ENCODE measurements at regions not wholly inside any gene's neighbourhood (a gene's known extent, or its start where the extent isn't known, plus 50 kb on each side); places are given as distances from the start of the nearest gene placed in this dataset.

DNA sequence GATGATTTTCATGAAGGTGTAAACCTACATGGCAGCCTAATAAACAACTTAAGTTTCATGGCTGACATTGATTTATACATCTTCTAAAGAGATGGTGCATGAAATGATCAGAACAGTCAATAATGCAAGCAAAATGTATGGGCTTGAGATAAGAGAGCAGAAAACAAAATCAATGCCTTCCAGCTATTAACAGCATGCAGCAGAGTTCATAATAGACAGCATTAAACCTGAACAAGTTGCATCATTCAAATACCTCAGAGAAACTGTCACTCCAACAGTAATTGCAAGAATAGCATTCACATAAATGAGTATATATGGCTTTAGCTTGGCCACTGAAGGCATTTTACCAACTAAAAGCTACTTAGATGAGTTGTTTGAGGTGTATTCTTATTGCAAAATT, 319.6 kb upstream of the ARID1B start:
- no peak for DNase-seq
- Histone ChIP-seq H3K36me3 (no peaks in the 10 kb centered on the region), H3K27me3 (no peaks in the 10 kb centered on the region), H3K4me3 (no peak overlapping the region), H3K4me1 (ENCODE audit: insufficient read depth) (no peaks in the 10 kb centered on the region), H3K27ac (no peak overlapping the region), H3K9me3 (no peaks in the 10 kb centered on the region)
- intact Hi-C loops (cut with DNase I): no loop called here
- no peak for TF ChIP-seq POLR2A (IDR thresholded peaks at IDR 0.05)
- TF ChIP-seq EP300 (IDR thresholded peaks at IDR 0.05): no peak
- TF ChIP-seq, protein P1, sequence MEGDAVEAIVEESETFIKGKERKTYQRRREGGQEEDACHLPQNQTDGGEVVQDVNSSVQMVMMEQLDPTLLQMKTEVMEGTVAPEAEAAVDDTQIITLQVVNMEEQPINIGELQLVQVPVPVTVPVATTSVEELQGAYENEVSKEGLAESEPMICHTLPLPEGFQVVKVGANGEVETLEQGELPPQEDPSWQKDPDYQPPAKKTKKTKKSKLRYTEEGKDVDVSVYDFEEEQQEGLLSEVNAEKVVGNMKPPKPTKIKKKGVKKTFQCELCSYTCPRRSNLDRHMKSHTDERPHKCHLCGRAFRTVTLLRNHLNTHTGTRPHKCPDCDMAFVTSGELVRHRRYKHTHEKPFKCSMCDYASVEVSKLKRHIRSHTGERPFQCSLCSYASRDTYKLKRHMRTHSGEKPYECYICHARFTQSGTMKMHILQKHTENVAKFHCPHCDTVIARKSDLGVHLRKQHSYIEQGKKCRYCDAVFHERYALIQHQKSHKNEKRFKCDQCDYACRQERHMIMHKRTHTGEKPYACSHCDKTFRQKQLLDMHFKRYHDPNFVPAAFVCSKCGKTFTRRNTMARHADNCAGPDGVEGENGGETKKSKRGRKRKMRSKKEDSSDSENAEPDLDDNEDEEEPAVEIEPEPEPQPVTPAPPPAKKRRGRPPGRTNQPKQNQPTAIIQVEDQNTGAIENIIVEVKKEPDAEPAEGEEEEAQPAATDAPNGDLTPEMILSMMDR (IDR thresholded peaks at IDR 0.05): no peak

DNA sequence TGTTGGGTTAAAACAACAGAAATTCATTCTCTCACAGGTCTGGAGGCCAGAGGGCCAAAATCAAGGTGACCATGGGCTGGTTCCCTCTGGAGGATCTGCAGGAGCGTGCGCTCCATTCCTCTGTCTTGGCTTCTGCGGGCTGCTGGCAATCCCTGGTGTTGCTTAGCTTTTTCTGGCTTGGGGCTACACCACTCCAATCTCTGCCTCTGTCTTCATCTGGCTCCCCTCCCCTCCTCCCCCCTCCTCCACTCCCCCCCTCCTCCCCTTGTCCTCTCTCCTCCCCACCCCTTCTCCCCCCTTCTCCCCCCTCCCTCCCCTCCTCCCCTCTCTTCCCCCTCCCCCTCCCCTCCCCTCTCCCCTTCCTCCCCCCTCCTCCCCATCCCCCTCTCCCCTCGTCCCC, 321.3 kb upstream of the ARID1B start:
- H3K36me3 ChIP-seq: no peaks in the 10 kb centered on the region
- 97 to 98% (median 97%) methylated on average over 3 of the region's 4 CpGs for WGBS, 3 donors
- no peaks in the 10 kb centered on the region for H3K27me3 ChIP-seq
- TF ChIP-seq POLR2A (IDR thresholded peaks at IDR 0.05) (no peak), EP300 (IDR thresholded peaks at IDR 0.05) (no peak)
- intact Hi-C loops (cut with DNase I): no loop called here
- no peak overlapping the region for H3K4me3 ChIP-seq
- no peaks in the 10 kb centered on the region for H3K4me1 ChIP-seq (ENCODE audit: insufficient read depth)
- no peak overlapping the region for H3K27ac ChIP-seq
- DNase-seq: no peak
- no peaks in the 10 kb centered on the region for H3K9me3 ChIP-seq

DNA sequence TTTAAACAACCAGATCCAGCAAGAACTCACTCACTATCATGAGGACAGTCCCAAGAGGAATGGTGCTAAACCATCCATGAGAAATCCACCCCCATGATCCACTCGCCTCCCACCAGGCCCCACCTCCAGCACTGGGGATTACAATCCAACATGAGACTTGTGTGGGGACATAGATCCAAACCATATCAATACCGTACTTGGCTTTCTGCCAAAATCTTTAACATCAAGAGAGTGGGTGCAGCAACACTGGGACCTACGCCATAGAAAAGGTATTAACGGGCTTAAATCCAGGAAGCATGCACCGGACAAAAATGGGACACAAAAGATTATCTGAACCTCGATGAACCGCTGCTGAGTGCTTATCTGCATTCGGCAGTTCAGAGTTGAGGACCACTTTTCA, 322.3 kb upstream of the ARID1B start:
- no peak overlapping the region for H3K27ac ChIP-seq

DNA sequence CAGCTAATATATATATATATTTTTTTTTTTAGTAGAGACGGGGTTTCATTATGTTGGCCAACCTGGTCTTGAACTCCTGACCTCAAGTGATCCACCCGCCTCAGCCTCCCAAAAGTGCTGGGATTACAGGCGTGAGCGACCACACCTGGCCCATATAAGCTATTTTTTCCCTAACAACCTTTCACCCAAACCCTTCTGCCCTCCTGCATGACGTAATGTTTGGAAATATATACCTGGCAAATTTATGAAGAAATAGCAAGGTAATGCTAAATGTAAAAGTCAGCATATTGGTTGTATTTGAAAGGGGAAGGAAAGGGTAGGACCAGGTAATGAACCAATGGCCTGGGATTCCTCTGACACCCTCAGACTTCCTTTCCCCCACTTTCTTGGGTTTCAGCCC, 325.5 kb upstream of the ARID1B start:
- Histone ChIP-seq H3K4me3 (no peak overlapping the region), H3K27me3 (no peaks in the 10 kb centered on the region), H3K4me1 (ENCODE audit: insufficient read depth) (no peaks in the 10 kb centered on the region), H3K36me3 (no peaks in the 10 kb centered on the region), H3K27ac (no peak overlapping the region), H3K9me3 (no peaks in the 10 kb centered on the region)
- no peak for DNase-seq
- WGBS, 3 donors: 94 to 97% (median 97%) methylated on average over 5 of the region's 5 CpGs
- intact Hi-C loops (cut with DNase I): no loop called here
- TF ChIP-seq POLR2A (IDR thresholded peaks at IDR 0.05) (no peak), EP300 (IDR thresholded peaks at IDR 0.05) (no peak)
- TF ChIP-seq, protein P1 (IDR thresholded peaks at IDR 0.05): no peak

More for the DNA sequence above, 322.3 kb upstream of the ARID1B start:
- no peaks in the 10 kb centered on the region for H3K36me3 ChIP-seq
- WGBS, 3 donors: 70 to 84% (median 72%) methylated on average over 8 of the region's 8 CpGs
- no peaks in the 10 kb centered on the region for H3K27me3 ChIP-seq
- no peak for DNase-seq
- H3K4me3 ChIP-seq: no peak overlapping the region
- H3K4me1 ChIP-seq (ENCODE audit: insufficient read depth): no peaks in the 10 kb centered on the region
- TF ChIP-seq, protein P1 (IDR thresholded peaks at IDR 0.05): no peak
- no peak for TF ChIP-seq EP300 (IDR thresholded peaks at IDR 0.05)
- TF ChIP-seq POLR2A (IDR thresholded peaks at IDR 0.05): no peak
- intact Hi-C loops (cut with DNase I): no loop called here
- no peaks in the 10 kb centered on the region for H3K9me3 ChIP-seq

DNA sequence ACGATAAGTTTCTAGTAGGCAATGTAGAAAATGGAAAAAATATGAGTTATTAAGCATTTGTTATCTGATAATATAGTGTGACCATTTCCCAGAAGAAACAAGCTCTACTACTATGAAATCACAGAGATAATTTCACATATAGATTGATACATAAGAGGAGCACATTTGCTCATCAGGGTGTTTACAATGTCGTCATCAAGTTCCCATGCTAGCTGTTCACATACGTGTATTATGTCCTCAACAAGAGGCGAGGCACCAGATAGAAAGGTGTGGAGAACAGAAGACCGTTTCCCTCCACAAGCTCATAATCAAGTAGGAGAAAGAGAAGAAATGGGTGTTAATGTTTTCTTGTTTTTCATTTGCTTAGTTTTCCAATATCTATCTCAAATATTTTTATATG, 326.1 kb upstream of the ARID1B start:
- DNase-seq: no peak
- no peak overlapping the region for H3K27ac ChIP-seq
- no peaks in the 10 kb centered on the region for H3K27me3 ChIP-seq
- TF ChIP-seq EP300 (IDR thresholded peaks at IDR 0.05) (no peak), POLR2A (IDR thresholded peaks at IDR 0.05) (no peak)
- TF ChIP-seq, protein P1 (IDR thresholded peaks at IDR 0.05): no peak
- H3K36me3 ChIP-seq: no peaks in the 10 kb centered on the region
- H3K4me3 ChIP-seq: no peak overlapping the region
- 73 to 95% (median 86%) methylated on average over 5 of the region's 5 CpGs for WGBS, 3 donors
- H3K4me1 ChIP-seq (ENCODE audit: insufficient read depth): no peaks in the 10 kb centered on the region
- H3K9me3 ChIP-seq: no peaks in the 10 kb centered on the region
- intact Hi-C loops (cut with DNase I): no loop called here
